Caki2 (cell line): ENCODE measurements at regions not wholly inside any gene's neighbourhood (a gene's known extent, or its start where the extent isn't known, plus 50 kb on each side); places are given as distances from the start of the nearest gene placed in this dataset.
"Not testable (repeated sequence)": the region's sequence is repeated elsewhere in the genome, so short reads cannot be mapped to it uniquely, and the experiment has no call there.

ENCODE experiments used
- DNase-seq: peaks from one replicate; pipeline ENCODE4 v3.0.0-alpha.2; 2015; ENCODE audit warnings: low read depth
- in situ Hi-C: cut with HindIII; loops from 2 replicates; pipeline ENCODE4 v1.10.0; 2016; ENCODE audit warnings: low sequenced_read_pairs, low pct_unique_long_range_greater_than_20kb, mixed read lengths

DNA sequence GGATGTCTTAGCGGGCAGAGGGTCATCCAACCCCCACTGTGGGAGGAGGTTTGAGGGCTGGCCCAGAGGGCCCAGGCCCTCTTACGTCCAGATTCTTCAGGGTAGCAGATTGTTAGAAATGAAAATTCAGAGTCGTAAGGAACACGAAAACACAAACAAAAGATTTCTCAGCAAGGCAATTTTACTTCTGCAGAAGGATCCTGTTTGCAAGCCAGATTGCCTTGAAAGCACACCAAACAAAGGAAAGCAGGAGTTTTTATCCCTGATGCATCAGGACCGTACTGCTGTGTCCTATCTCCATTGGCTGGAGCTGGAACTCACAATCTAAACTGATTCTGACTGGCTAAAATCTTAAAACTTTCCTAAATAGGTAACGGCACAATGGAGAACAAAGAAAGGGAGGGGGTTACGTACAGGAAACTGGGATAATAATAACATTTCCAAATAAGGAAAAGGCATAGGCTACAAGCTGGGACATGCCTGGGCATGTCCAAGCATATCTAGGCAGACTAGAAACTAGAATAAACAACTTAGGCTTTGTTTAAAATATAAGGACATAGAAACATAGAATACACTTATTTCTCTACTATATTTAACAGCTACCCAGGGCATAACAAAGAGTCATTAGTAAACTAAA, 97.3 kb upstream of the C2CD4B start:
- in situ Hi-C loops = no loop called here
- peak; percentile 18 for DNase-seq

DNA sequence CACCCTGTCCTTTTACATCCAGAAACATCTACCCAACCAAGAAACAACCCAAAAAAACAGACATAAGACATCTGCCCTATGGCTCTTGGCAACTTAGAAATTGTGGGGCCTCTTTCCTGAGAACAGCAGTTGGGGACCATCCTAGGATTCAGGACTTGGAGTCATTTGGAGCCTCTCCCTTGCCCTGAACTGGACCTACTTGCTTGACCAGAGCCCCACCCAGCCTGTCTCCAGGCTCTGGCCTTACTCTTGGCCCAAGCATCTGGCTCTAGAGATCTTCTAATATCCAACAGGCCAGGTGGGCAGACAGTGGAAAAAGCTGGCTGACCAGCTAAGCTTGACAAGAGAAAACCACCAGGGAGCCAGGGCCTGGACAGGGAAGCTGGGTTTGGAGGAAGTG, 99.1 kb upstream of the C2CD4B start:
- in situ Hi-C loops = no loop called here
- no peak for DNase-seq

DNA sequence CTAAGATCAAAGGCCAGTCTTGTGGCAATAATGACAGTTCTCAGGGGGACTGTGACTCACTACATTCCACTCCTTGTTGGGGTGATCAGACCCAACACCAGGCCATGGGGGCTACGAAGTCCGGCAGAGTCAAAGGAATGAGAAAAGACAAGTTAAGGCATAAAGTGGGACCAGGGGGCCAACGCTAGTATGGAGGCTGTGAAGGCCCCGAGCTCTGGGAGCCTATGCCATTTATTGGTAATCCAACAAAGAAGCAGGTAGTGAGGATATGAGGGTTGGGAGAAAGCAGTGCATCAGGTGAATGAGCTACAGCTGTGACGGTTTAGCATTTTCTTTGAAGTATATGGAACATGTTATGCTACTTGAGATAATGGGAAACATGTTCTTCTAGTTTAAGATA, 104.4 kb upstream of the C2CD4B start:
- in situ Hi-C loops = no loop called here
- no peak for DNase-seq

DNA sequence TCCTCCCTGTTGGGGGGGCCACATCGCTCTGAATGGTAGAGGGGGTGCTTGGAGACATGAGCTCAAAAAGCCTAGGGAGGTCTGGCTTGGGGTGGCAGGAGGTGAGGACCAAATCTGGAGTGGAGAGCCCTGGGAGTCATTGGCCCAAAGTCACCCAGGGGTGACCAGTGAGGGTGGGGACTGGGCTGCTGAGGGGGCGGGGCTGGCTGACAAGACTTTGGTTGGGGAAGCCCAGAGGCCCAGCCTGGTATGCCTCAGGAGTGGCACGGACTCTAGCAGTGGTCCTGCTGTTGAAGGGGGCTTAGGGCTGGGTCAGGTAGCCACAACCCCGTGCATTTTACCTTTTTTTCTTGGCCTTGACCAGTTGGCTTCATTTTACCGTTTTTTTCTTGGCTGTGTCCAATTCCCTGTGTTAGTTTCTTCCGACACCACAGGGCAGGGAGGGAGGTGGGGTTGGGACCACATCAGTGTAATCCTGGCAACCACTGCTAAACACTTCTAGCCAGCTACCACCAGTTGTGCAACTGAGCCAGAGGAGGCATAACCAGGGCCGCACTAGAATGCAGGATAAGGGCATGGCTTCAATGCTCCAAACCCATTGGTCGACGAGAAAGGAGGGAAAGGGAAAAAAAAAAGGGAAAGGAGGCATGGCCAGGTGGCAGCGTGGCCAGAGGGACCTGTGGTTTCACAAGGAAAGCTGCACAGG, 105.3 kb upstream of the C2CD4B start:
- no peak for DNase-seq
- in situ Hi-C loops = no loop called here

DNA sequence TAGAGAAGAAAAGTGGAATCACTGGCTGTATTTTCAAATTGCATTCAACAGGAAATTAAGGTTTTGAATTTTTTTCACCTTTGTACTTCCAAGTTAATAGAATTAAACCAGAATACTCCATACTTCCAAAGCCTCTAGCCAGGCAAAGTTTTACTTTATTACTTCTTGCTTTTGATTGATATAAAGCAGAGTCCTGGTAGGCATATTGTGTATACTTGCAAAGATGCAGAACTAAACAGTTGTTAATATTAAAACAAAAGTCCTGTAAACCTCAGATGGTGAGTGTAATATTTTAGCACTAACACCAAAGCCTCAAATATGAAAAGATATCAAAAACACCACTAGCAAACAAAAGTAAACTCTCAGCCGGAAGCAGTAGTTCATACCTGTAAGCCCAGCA, 107.2 kb upstream of the C2CD4B start:
- in situ Hi-C loops = no loop called here
- no peak for DNase-seq

DNA sequence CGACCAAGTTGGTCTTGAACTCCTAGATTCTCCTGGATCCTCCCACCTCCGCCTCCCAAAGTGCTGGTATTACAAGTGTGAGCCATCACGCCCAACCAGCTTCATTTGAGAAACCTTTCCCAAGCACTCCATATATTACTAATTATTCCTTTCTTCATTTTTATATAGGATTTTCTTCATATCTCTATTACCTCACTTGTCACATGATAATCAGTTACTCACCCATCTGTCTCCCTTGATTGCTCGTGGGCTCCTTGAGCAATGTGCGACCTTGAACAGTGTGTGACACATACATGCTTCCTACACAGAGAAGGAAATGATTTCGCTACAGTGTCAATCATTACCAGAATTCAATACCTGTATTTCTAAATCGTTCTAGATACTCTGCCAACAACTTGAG, 110.7 kb upstream of the C2CD4B start:
- no peak for DNase-seq
- in situ Hi-C loops = no loop called here

DNA sequence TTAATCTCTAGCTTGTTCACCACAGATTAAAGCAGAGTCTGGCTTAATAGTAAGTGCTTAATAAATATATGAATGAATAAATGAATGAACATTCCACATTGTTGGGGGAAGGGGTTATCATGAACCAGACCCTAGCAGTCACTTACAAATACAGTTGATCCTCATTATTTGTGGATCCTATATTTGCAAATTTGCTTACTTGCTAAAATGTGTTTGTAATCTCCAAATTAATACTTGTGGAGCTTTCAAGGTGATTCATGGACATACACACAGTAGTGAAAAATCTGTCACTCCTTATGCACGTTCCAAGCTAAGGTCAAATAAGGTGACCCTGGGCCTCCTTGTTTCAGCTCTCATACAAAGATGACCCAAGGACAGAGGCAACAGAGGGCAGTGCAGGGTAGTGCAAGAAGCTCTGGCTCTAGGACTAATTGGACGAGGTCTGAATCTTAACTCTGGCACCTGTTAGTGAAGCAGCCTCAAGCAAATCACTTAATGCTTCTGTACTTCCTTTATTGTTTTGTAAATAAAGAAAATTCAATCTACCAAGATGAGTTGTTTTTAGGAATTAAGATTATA, 112.8 kb upstream of the C2CD4B start:
- in situ Hi-C loops = no loop called here
- no peak for DNase-seq

DNA sequence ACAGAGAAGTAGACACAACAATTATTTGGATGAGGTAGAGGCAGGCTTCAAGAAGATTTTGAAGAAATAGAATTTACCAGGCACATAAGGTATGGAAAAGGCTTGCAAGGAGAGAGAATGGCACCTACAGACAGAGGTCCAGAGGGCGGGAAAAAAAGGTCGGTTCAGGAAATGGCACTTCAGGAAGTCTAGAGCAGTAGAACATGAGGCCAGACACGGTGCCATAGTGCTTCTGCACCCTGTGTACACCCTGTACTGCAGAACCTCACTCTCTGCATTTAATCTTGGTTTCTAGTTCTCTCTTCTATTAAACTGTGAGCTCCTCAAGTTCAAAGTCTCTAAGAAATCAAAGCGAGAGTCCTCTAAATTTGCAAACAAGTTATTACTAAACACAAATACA, 113.4 kb upstream of the C2CD4B start:
- in situ Hi-C loops = no loop called here
- DNase-seq = no peak

DNA sequence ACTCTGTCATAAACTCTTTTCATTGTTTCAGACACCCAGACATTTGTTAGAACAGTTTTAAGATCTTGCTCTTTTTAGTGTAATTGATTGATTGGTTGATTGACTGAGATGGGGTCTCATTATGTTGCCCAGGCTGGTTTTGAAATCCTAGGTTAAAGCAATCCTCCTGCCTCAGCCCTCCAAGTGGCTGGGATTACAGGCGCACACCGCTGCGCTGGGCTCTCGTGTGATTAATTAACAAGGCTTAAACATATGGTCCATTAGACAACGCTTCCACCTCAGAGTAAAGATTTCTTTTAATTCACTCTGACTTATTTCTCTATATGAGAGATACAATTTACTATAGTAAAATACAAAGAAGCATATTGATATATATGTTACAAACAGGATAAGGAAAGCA, 114.0 kb upstream of the C2CD4B start:
- DNase-seq = no peak
- in situ Hi-C loops = no loop called here

DNA sequence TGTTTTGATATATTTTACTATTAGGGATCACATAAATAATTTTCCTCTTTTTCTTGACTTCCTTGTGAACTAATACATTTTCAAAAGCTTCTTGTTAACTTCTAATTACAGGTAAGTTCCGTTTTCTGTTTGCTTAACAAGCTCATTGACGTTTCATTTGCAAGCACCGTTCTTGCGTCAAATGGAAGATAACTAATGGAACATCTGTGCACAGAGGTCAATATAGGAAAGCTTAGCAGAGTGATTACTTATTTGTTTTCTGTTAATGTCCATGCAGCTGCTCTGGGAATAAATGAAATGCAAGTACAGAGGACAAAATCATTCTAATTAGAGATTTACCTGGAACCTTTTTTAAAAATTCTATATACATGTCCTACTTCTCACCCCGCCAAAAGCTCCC, 115.5 kb upstream of the C2CD4B start:
- in situ Hi-C loops = no loop called here
- no peak for DNase-seq

DNA sequence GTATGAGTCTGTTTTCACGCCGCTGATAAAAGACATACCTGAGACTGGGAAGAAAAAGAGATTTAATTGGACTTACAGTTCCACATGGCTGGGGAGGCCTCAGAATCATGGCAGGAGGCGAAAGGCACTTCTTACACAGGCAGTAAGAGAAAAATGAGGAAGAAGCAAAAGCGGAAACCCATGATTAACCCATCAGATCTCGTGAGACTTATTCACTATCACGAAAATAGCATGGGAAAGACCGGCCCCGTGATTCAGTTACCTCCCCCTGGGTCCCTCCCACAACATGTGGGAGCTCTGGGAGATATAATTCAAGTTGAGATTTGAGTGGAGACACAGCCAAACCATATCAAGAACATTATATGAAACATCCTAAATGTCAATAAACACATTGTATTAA, 116.7 kb upstream of the C2CD4B start:
- in situ Hi-C loops, DNase-seq: not testable (repeated sequence)

DNA sequence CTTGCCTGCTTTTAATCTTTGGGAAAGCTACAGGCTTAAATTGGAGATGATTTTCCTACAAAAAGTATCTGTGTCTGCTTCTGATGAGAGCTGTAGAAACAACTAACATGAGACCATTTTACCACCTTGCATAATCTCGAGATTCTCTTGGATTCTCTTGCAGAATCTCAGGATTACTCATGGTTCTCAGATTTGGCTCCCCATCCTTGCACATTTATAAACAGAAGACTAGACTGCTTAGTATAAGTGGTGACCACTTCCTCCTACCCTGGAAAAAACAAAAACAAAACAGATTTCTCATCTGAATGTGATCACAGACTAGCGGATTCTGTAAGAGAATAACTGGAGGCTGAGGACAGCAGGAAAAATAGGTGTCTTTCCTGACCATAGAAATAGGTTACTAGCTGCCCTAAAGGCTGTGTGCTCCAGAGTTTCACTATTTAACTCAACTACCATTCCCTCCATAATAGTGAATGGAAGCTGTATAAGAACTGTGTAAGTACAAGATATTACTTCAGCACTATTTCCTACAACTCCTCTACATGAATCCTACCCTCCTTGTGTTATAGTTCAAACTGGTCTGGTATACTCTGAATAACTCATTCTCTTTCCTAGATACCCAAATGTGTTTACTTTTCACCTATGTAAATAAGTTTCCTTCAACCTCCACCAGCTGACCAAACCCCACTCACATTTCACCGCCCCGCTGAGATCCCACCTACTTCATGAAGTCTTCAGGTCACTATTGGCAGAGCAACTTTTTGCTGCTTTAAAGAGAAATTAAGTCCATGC, 122.2 kb upstream of the C2CD4B start:
- in situ Hi-C loops = no loop called here
- DNase-seq = no peak

DNA sequence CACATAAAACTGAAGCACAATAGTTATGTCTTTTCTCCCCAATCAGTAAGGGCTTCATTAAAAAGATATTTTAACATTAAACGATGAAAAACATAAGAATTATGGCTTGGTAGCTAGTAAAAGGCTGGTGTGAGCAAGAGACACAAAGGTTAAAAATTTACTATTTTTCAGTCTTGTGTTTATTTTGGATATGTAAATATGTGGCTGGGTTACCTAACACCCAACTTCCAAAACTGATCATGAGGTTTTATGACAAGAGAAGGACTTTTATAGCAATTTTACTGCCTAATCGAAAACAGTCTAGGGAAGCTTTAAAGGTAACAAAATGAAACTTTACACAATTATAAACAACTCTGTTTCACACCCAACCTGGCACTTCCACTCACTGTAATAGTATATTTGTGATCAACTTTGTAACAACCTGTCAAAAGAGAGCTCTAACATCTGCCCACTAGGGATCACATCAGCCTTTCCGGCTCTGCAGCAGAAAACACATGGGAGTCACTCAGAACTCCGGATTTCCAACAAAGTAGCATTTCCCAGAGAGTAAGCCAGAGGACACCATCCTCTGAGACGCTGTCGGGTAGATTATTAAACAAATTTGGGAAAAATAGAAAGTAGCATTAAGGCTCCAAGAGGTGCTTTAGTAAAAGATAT, 123.4 kb upstream of the C2CD4B start:
- DNase-seq = no peak
- in situ Hi-C loops = no loop called here

DNA sequence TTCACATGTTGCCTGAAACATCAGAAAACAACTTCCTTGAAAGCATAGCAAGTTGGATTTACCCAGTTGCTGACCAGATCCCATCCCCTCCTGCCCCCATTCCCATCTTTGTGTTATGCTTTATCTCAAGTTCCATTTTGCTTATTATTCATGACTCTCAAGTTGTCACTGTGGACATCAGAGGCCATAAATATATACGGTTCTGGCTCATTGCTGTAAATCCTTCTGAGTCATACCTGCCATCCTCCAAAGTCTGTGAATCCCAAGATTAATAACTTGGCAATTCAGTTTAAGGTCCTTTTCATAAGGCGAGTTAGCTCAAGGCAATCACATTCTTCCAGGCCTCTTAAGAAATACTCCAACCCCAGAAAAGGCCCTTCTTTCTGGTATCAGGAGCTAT, 126.2 kb upstream of the C2CD4B start:
- in situ Hi-C loops = no loop called here
- no peak for DNase-seq

DNA sequence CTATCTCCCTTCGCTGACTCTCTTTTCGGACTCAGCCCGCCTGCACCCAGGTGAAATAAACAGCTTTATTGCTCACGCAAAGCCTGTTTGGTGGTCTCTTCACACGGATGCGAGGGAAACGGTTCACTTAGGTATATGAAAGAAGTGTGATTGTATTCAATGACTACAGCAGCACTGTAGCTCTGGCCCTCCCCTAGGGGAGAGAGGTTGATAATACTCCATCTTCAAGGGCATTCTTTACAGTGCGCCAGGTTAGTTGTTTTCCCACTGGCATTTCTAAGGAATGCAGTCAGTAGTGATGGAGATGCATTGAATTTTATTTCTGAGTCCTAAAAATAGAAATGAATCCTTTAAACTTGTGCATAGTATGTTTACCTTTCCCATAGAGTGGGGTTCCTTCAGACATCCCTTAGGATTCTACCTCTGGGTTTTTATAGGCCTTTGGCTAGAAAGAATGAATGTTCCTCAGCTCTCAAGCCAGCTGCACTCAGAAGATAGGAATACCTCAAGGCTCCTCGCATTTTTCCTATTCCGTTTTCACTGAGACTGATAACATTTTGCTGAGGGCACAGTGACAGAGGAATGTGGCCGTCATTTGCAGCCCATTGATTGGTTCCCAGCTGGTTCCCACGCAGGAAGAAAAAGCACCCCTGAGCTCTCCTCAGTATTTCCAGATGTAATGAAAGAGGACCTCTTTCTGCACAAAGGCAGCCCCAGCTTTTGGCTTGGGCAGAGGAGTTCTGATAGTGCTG, 131.8 kb upstream of the C2CD4B start:
- in situ Hi-C loops = no loop called here
- DNase-seq = no peak

DNA sequence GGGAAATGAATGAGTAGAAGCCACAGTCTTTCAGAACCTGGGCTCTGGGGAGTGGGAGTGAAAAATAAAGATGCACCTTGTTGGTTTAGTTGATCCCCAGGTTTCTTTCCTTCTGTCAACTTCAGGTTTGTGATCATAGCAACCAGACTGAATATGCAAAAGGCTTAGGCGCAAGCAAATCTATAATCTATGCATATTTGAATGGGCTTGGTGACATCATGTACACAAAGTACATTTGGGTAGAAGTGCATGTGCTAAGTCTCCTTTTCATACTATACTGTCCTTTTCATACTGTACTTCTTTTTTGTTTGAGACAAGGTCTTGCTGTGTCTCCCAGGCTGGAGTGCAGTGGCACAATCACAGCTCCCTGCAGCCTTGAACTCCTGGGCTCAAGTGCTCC, 132.4 kb upstream of the C2CD4B start:
- in situ Hi-C loops = no loop called here

DNA sequence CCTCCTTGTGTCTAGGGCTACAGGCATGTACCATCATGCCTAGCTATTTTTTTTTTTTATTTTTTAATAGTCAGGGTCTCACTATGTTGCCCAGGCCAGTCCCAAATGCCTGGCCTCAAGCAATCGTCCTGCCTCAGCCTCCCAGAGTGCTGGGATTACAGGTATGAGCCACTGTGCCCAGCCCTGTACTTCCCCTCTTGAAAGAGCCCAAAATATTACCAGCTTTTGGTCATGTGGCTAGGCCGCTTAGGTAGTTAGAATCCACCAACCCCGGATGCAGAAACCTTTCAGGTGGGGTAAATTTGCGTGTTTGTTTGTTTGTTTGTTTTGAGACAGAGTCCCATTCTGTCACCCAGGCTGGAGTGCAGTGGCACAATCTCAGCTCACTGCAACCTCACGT, 132.8 kb upstream of the C2CD4B start:
- in situ Hi-C loops = no loop called here
- no peak for DNase-seq

More for the DNA sequence above, 132.4 kb upstream of the C2CD4B start:
- no peak for DNase-seq

DNA sequence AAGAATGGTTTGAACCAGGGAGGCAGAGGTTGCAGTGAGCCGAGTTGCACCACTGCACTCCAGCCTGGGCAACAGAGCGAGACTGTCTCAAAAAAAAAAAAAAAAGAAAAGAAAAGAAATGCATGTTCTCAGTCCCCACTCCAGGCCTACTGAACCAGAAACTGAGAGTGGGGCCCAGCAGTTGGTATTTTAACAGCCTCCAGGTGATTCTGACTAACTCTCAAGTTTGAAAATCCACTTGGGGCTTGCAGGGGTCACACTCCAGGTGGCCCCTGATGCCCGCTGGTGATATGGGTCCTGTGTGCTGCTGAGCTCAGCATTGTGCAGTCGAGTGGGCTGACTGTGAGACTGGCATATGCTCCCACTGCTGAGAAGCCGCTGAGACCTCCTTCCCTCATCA, 133.7 kb upstream of the C2CD4B start:
- in situ Hi-C loops = no loop called here
- no peak for DNase-seq
